ENCODE measurements at regions not wholly inside any gene's neighbourhood (a gene's known extent, or its start where the extent isn't known, plus 50 kb on each side); places are given as distances from the start of the nearest gene placed in this dataset.

DNA sequence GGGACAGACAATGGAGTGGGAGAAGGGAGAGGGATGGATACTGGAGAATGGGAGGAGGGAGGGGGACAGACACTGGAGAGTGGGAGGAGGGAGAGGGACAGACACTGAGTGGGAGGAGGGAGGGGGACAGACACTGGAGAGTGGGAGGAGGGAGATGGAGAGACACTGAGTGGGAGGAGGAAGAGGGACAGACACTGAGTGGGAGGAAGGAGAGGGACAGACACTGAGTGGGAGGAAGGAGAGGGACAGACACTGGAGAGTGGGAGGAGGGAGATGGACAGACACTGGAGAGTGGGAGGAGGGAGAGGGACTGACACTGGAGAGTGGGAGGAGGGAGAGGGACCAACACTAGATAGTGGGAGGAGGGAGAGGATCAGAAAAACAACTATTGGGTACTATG is 426.7 kb upstream of the PMFBP1 start:
- Histone ChIP-seq H3K4me3 (ENCODE audit: low read length) (no peak overlapping the region), H3K36me3 (ENCODE audit: control insufficient read depth, low read length) (no peaks in the 10 kb centered on the region), H3K9me2 (replicated peaks; ENCODE audit: control insufficient read depth, low read length) (no peaks in the 10 kb centered on the region), H3K27ac (ENCODE audit: low read depth, low read length) (no peak overlapping the region), H3K4me2 (ENCODE audit: low read length) (no peak overlapping the region), H3K4me1 (ENCODE audit: control insufficient read depth, low read length) (peaks cover 9% of the 10 kb centered on the region), H3F3A (ENCODE audit: control insufficient read depth, insufficient read depth) (no peaks in the 10 kb centered on the region), H4K20me1 (ENCODE audit: control insufficient read depth, insufficient read depth, low read depth, low read length) (no peaks in the 10 kb centered on the region), H3K9me3 (ENCODE audit: control insufficient read depth, insufficient read depth, low read length) (no peaks in the 10 kb centered on the region), H3K27me3 (ENCODE audit: control insufficient read depth, low read length) (no peaks in the 10 kb centered on the region), H3K79me2 (ENCODE audit: control insufficient read depth, low read length) (peaks cover 5% of the 10 kb centered on the region; the same call in 1 of the 2 replicates)
- TF ChIP-seq EZH2phosphoT487 (IDR thresholded peaks at IDR 0.05; ENCODE audit: borderline replicate concordance, low read length), result no peak
- TF ChIP-seq CTCF (IDR thresholded peaks at IDR 0.05; ENCODE audit: low read depth, low read length, poor library complexity, severe bottlenecking), result no peak

- H3F3A ChIP-seq (ENCODE audit: control insufficient read depth, insufficient read depth), result no peaks in the 10 kb centered on the region
- no peak for TF ChIP-seq CTCF (IDR thresholded peaks at IDR 0.05; ENCODE audit: low read depth, low read length, poor library complexity, severe bottlenecking)
- no peak for TF ChIP-seq EZH2phosphoT487 (IDR thresholded peaks at IDR 0.05; ENCODE audit: borderline replicate concordance, low read length)
- H4K20me1 ChIP-seq (ENCODE audit: control insufficient read depth, insufficient read depth, low read depth, low read length), result no peaks in the 10 kb centered on the region
- H3K79me2 ChIP-seq (ENCODE audit: control insufficient read depth, low read length), result peaks cover 5% of the 10 kb centered on the region; the same call in 1 of the 2 replicates
- H3K4me3 ChIP-seq (ENCODE audit: low read length), result no peak overlapping the region
- no peaks in the 10 kb centered on the region for H3K9me3 ChIP-seq (ENCODE audit: control insufficient read depth, insufficient read depth, low read length)
- H3K9me2 ChIP-seq (replicated peaks; ENCODE audit: control insufficient read depth, low read length), result no peaks in the 10 kb centered on the region
- H3K36me3 ChIP-seq (ENCODE audit: control insufficient read depth, low read length), result no peaks in the 10 kb centered on the region
- no peak overlapping the region for H3K4me2 ChIP-seq (ENCODE audit: low read length)
- no peaks in the 10 kb centered on the region for H3K27me3 ChIP-seq (ENCODE audit: control insufficient read depth, low read length)
- no peak overlapping the region for H3K27ac ChIP-seq (ENCODE audit: low read depth, low read length)
- H3K4me1 ChIP-seq (ENCODE audit: control insufficient read depth, low read length), result peaks cover 9% of the 10 kb centered on the region
Observed at GRCh38 chr16:72597938-72598337, 426.0 kb upstream of the PMFBP1 start.

GRCh38 chr16:72596373-72596772 is 424.4 kb upstream of the PMFBP1 start:
- H3K4me2 ChIP-seq (ENCODE audit: low read length), result no peak overlapping the region
- no peaks in the 10 kb centered on the region for H3K36me3 ChIP-seq (ENCODE audit: control insufficient read depth, low read length)
- no peak overlapping the region for H3K27ac ChIP-seq (ENCODE audit: low read depth, low read length)
- no peak overlapping the region for H3K4me3 ChIP-seq (ENCODE audit: low read length)
- H3K27me3 ChIP-seq (ENCODE audit: control insufficient read depth, low read length), result no peaks in the 10 kb centered on the region
- H4K20me1 ChIP-seq (ENCODE audit: control insufficient read depth, insufficient read depth, low read depth, low read length), result no peaks in the 10 kb centered on the region
- TF ChIP-seq EZH2phosphoT487 (IDR thresholded peaks at IDR 0.05; ENCODE audit: borderline replicate concordance, low read length) (no peak), CTCF (IDR thresholded peaks at IDR 0.05; ENCODE audit: low read depth, low read length, poor library complexity, severe bottlenecking) (no peak)
- H3K4me1 ChIP-seq (ENCODE audit: control insufficient read depth, low read length), result no peaks in the 10 kb centered on the region
- peaks cover 5% of the 10 kb centered on the region; the same call in 1 of the 2 replicates for H3K79me2 ChIP-seq (ENCODE audit: control insufficient read depth, low read length)
- H3F3A ChIP-seq (ENCODE audit: control insufficient read depth, insufficient read depth), result no peaks in the 10 kb centered on the region
- no peaks in the 10 kb centered on the region for H3K9me3 ChIP-seq (ENCODE audit: control insufficient read depth, insufficient read depth, low read length)
- no peaks in the 10 kb centered on the region for H3K9me2 ChIP-seq (replicated peaks; ENCODE audit: control insufficient read depth, low read length)

All from DOHH2 (cell line).